HG02970 (cell line): ENCODE measurements at regions not wholly inside any gene's neighbourhood (a gene's known extent, or its start where the extent isn't known, plus 50 kb on each side); places are given as distances from the start of the nearest gene placed in this dataset.
"Not testable (repeated sequence)": the region's sequence is repeated elsewhere in the genome, so short reads cannot be mapped to it uniquely, and the experiment has no call there.

ENCODE experiments used
- ATAC-seq: cut with Tn5 transposase; IDR thresholded peaks from one replicate; pipeline ENCODE4 v1.9.1; 2021; ENCODE audit warnings: mild to moderate bottlenecking, moderate library complexity, moderate number of reproducible peaks; ENCODE audit not compliant: unreplicated experiment, low FRiP score

GRCh38 chr4:189202182-189202868, 738.3 kb upstream of the FRG1 start:
- ATAC-seq = no peak

GRCh38 chr4:189202869-189203271, 737.8 kb upstream of the FRG1 start:
- ATAC-seq = no peak

- no peak for ATAC-seq
These were observed 736.1 kb upstream of the FRG1 start for GRCh38 chr4:189204616-189205015.

- ATAC-seq = no peak
These were observed 733.7 kb upstream of the FRG1 start for GRCh38 chr4:189206953-189207352.

- ATAC-seq = no peak
These were observed 732.8 kb upstream of the FRG1 start for GRCh38 chr4:189207872-189208271.

- no peak for ATAC-seq
These were observed 725.1 kb upstream of the FRG1 start for GRCh38 chr4:189215574-189215973.

GRCh38 chr4:189221691-189222090, 719.0 kb upstream of the FRG1 start:
- ATAC-seq = no peak

GRCh38 chr4:189228726-189229125, 711.9 kb upstream of the FRG1 start:
- no peak for ATAC-seq

GRCh38 chr4:189232274-189232673, 708.4 kb upstream of the FRG1 start:
- ATAC-seq = no peak

GRCh38 chr4:189233754-189234153, 706.9 kb upstream of the FRG1 start:
- not testable (repeated sequence) for ATAC-seq

GRCh38 chr4:189234948-189235347, 705.7 kb upstream of the FRG1 start:
- ATAC-seq = not testable (repeated sequence)

- no peak for ATAC-seq
These were observed 705.1 kb upstream of the FRG1 start for GRCh38 chr4:189235599-189235998.

- ATAC-seq = not testable (repeated sequence)
These were observed 704.4 kb upstream of the FRG1 start for GRCh38 chr4:189236321-189236720.

- ATAC-seq = no peak
These were observed 703.3 kb upstream of the FRG1 start for GRCh38 chr4:189237340-189237739.

- ATAC-seq = no peak
These were observed 685.0 kb upstream of the FRG1 start for GRCh38 chr4:189255636-189256035.

GRCh38 chr4:189261475-189261874, 679.2 kb upstream of the FRG1 start:
- no peak for ATAC-seq

GRCh38 chr4:189265515-189265914, 675.2 kb upstream of the FRG1 start:
- ATAC-seq = no peak

GRCh38 chr4:189267312-189267965, 673.2 kb upstream of the FRG1 start:
- no peak for ATAC-seq

GRCh38 chr4:189278597-189279165, 662.0 kb upstream of the FRG1 start:
- ATAC-seq = no peak

GRCh38 chr4:189279188-189279587, 661.5 kb upstream of the FRG1 start:
- no peak for ATAC-seq

- no peak for ATAC-seq
These were observed 655.3 kb upstream of the FRG1 start for GRCh38 chr4:189285377-189285776.

GRCh38 chr4:189291939-189292338, 648.7 kb upstream of the FRG1 start:
- ATAC-seq = no peak
